Endothelial cell of umbilical vein (primary cell): ENCODE measurements at regions not wholly inside any gene's neighbourhood (a gene's known extent, or its start where the extent isn't known, plus 50 kb on each side); places are given as distances from the start of the nearest gene placed in this dataset.
"Not testable (repeated sequence)": the region's sequence is repeated elsewhere in the genome, so short reads cannot be mapped to it uniquely, and the experiment has no call there.

Experiments used
- EZH2 ChIP-seq: IDR thresholded peaks from 2 replicates; pipeline ENCODE4 v1.6.1; 2012; ENCODE audit warnings: borderline replicate concordance, low read depth, mild to moderate bottlenecking, moderate library complexity, low read length, inconsistent platforms; ENCODE audit not compliant: severe bottlenecking
- TF ChIP-seq, protein P1 (sequence below), 2 donors: IDR thresholded peaks; 1 replicate in 1 of 2; 2 replicates in 1 of 2; pipeline ENCODE4 v1.5.1; 2011; ENCODE audit warnings: low read length in 2 of 2, mild to moderate bottlenecking in 2 of 2, moderate library complexity in 2 of 2, control low read depth in 1 of 2, inconsistent platforms in 1 of 2, low read depth in 1 of 2; ENCODE audit not compliant: insufficient read depth in 1 of 2; ENCODE audit errors: extremely low read depth in 1 of 2

DNA sequence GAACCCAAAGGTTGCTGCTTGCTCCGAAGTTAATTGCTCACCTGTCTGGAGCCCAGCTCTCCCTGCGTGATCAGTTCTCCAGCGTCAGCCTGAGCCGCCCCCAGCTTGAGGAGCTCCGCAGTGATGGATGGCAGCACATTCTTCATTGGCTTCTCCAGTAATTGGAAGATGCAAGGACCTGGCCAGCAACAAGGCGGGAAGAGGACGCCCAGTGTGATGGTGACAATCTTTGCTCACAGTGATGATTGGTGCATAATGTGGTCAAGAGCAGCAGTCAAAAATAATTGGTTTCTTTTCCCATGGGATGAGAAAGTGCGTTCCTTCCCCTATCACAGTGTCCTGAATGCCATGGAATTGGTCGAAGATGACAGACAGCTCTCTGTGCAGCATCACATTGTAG is 102.4 kb upstream of the SPDYE9 start:
- TF ChIP-seq, protein P1, sequence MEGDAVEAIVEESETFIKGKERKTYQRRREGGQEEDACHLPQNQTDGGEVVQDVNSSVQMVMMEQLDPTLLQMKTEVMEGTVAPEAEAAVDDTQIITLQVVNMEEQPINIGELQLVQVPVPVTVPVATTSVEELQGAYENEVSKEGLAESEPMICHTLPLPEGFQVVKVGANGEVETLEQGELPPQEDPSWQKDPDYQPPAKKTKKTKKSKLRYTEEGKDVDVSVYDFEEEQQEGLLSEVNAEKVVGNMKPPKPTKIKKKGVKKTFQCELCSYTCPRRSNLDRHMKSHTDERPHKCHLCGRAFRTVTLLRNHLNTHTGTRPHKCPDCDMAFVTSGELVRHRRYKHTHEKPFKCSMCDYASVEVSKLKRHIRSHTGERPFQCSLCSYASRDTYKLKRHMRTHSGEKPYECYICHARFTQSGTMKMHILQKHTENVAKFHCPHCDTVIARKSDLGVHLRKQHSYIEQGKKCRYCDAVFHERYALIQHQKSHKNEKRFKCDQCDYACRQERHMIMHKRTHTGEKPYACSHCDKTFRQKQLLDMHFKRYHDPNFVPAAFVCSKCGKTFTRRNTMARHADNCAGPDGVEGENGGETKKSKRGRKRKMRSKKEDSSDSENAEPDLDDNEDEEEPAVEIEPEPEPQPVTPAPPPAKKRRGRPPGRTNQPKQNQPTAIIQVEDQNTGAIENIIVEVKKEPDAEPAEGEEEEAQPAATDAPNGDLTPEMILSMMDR (IDR thresholded peaks at IDR 0.05; ENCODE audit: extremely low read depth in 1 of 2, insufficient read depth in 1 of 2, low read depth in 1 of 2, low read length in 2 of 2), result not testable (repeated sequence)
- not testable (repeated sequence) for TF ChIP-seq EZH2
